ENCODE measurements at regions not wholly inside any gene's neighbourhood (a gene's known extent, or its start where the extent isn't known, plus 50 kb on each side); places are given as distances from the start of the nearest gene placed in this dataset.

DNA sequence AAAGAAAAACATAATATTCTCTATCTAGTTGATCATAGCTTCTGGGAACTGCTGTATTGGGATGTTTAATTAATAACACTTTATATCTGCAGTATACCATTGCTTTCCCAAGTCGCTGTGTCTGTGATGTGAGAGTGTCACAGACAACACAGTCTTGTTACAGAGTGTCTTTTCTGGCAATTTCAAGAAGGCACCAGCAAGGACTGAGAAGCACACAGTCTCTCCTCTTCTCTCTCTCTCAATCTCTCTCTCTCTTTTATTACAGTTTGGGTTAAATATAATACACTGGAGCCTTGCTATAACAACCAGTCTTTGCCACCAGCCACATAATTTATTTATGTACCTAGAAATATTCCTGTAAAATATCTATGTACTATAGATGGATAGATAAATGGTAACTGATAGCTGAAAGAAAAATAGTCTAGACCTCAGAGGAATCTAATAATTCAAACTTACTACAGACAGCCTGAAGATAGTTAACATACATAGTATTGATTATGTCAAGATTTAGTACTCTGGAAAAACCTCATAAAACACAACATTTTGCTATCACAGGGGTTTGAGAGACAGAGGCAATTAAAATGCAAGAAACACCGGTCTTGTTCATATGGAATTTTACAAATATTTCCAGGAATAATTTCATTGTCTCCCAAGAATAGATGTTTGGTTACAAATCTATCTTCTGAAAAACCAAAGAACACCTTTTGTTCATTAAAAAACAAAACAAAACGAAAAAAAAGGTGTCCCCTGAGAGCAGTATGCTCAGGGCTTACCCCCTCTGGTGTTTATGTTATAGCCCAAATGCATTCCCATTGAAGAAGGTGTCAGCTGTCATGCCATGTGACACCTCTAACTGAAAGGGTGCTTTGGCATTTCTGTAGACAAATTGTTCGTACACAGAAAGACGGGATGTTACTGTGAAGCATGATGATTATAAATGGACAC lies 507.8 kb downstream of the TBC1D4 start:
- DNase-seq (ENCODE audit: low read depth in 1 of 2, low spot score in 1 of 2) = no peak

DNA sequence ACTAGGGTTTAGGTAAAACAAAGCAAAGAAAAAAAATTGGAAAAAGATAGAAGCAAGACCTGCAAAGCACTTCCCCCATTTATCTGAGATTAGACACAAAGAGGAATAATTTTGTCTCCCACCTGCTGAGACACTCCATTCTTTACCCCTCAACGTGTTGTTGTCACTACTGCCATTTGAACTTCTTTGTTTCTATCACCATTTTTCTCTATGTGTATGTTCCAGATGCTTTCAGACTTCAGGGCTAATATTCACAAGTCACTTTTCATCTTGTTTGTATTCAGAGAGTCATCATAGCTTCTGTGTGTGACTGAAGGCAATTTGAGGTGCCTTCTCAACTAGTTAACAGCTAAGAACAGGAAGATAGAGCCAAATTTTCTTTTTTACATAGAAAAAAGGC lies 512.5 kb downstream of the TBC1D4 start:
- no peak for DNase-seq (ENCODE audit: low read depth in 1 of 2, low spot score in 1 of 2)

DNA sequence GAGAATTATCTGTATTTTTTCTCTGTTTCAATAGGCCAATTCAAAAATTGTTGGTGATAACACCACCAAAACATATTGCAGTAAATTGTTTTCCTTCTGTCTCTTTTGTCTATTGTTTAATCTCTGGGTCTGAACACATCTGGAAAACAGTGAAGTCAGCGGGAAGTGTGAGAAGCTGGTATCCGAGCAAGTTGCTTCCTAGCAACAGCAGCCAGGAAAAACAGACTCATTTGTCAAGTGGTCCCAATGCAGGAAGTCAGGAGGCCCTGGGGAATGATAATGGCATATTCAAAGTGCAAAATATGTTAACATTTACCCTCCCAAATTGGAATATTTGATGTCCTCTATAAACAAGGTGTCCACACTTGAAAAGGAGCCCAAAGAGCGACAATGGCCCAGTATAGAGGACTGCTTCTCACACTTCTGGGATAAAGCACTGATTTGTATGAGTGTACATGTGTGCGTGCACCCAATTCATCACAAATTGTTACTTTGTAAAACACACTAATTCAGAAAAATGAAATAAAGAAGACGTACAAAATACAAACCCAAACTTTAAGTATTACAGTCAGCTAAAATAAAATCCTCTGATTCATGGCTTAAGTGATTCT lies 515.0 kb downstream of the TBC1D4 start:
- DNase-seq (ENCODE audit: low read depth in 1 of 2, low spot score in 1 of 2) = no peak

DNA sequence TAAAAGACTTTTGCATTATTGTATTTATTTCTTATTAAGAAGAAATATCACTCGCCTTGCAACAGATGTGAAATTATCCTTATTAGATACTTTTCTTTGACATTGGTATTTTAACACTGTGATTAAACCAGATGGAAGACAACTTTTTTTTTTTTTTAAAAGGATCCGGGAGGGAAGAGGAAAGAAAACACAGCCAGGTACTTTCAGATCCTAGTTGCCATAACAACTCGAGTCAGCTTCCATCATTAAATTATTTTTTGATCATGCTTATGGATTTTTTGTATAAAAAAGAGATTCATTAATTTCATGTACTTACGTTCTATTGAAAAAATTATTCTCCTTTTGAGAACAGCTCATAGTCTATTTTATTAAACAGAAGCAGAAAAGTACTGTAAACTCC lies 515.7 kb downstream of the TBC1D4 start:
- DNase-seq (ENCODE audit: low read depth in 1 of 2, low spot score in 1 of 2) = no peak

DNA sequence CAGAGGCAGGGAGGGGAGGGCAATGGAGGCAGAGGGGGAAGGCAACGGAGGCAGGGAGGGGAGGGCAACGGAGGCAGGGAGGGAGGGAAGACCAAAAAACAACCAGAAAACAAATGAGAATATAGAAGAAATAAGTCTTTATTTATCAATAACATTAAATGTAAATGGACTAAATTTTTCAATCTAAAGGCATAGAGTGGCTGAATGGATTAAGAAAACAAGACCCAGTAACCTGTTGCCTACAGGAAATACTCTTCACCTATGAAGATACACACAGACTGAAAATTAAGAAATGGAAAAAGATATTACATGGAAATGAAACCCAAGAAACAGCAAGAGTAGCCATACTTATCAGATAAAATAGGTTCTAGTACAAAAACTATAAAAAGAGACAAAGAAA lies 536.3 kb downstream of the TBC1D4 start:
- no peak for DNase-seq (ENCODE audit: low read depth in 1 of 2, low spot score in 1 of 2)

DNA sequence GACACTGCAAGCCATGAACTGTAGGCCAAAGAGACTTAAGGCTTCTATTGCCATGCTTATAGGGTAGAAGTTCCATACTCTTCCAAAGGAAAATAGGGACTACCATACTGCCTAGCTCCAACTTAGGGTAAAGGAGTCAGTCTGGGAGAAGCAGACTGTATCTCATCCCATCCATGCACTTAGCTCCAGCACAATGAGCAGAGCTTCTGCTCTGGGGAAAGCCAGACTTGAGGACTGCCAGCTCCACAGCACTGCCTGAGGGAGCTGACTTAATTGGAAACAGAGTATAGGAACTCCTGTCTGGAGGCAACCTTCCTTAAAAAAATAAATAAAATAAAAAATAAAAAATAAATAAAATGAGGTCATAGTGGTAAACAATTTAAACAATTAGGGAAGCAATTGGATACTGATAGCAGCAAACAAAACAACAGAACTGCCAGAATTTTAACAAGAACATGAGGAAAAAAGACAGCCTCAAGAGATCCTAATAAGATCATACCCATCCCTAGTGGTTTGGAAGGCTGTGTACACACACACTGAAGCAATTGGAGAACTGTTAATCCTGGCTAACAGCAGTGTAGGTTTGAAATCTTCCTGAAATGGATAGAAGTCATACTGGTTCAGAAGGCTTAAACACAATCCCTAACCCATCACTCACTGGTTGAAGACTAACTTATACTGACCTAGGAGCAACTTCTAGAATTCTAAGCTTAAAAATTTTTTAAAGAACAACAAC lies 550.1 kb downstream of the TBC1D4 start:
- no peak for DNase-seq (ENCODE audit: low read depth in 1 of 2, low spot score in 1 of 2)

DNA sequence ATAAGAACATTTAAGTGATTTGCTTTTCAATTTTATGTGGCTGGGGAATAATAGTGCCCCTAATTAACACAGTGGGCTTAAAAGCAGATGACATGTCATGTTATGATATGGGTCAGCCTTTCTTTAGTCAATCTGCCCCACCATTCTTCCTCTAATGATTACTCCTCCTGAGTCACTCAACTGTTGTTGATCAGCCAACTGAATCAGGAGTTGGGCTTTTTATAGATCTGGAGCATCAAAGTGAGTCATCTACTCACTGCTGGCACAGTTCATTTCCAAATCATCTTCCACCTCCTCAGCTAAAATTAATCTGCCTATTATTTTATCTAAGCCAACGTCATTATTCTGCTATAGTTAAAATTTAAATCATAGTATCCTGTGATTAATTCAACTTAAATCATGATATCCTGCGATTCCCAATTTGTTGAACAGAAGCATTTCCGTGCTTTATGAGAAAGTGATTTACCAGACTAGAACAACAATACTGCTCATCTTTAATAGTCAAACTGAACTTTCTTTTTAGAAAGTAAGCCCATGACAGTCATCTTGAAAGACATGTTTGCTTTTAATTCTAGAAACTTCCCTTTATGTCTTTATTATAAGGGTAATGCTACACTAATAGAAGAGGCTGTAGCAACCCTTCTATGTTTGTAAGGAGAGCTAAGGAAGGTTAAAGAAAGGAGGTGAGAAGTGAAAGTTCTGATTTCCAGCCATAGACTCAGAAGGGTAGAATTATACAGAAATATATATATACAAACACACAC lies 551.4 kb downstream of the TBC1D4 start:
- DNase-seq (ENCODE audit: low read depth in 1 of 2, low spot score in 1 of 2) = no peak

DNA sequence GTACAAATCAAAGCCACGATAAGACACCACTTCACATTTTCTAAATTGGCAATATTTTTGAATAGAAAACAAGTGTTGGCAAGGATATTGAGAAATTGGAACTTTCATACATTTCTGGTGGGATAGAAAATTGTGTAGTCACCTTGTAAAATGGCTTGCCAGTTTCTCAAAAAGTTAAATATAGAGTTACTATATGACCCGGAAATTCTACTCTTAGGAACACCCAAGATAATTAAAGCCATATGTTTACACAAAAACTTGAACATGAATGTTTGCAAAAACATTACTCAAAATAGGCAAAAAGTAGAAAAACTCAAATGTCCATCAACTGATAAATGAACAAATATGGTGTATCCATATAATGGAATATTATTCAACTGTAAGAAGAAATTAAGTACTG lies 552.5 kb downstream of the TBC1D4 start:
- no peak for DNase-seq (ENCODE audit: low read depth in 1 of 2, low spot score in 1 of 2)

DNA sequence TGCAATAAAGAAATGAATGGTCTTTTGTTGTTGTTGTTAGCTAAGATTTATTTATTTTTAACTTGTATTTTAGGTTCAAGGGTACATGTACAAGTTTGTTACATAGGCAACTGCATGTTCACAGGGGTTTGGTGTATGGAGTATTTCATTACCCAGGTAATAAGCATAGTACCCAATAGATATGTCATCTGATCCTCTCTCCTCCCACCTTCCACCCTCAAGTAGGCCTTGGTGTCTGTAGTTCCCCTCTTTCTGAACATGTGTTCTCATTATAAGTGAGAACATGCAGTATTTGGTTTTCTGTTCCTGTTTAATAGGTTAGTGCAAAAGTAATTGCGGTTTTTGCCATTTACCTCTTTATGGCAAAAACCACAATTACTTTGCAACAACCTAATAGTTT lies 554.1 kb downstream of the TBC1D4 start:
- DNase-seq (ENCODE audit: low read depth in 1 of 2, low spot score in 1 of 2) = no peak

DNA sequence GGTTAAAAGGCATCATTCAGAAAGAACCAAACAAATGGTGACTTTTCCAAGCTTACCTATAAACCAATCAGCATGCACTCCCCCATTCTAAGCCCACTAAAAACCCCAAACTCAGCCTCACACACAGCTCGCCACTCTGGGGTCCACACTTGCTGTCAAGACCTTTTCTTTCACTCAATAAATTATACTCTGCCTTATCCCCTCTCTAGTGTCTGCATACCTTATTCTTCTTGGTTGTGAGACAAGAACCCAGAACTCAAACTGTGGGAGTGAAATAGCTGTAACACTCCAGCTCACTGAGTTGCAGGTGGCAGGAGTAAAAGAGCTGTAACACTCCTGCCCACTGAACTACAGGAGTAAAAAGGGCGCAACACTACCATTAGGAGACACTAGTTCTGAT lies 559.0 kb downstream of the TBC1D4 start:
- DNase-seq (ENCODE audit: low read depth in 1 of 2, low spot score in 1 of 2) = no peak

DNA sequence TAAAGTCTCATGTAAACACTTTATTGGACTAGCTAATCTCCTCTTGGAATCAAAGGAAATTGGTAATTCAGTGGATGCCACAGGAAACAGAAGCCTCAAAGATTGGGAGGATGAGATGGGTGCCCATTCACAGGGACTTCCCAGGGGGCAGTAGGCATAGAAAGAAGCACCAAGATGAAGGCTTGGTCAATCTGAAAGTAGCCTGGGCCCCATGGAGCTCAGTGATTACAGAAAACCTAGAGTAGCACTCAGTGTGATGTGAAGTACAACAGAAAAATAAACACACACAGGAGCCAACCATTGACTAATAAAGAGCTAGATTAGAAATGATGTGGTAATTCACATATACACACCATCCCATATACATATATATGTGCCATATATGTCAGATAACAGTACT lies 560.6 kb downstream of the TBC1D4 start:
- DNase-seq (ENCODE audit: low read depth in 1 of 2, low spot score in 1 of 2) = no peak

DNA sequence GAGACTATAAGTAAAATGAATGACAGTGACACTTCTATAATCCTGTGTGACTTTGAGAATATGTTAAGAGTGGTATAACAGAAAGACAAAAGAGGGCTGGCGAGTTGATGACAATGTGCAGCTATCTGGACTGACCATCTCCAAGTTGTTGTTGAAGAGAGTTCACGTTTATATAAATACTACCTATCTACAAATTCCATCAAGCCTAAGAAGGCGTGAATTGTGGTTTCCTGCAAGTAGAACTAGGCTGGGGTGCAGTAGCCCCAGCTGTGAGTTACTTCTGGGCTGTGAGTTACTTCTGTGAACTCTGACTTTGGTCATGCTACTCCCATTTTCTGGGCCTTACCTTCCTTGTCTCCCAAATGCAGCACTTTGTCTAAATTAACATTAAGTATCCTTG lies 561.0 kb downstream of the TBC1D4 start:
- no peak for DNase-seq (ENCODE audit: low read depth in 1 of 2, low spot score in 1 of 2)

DNA sequence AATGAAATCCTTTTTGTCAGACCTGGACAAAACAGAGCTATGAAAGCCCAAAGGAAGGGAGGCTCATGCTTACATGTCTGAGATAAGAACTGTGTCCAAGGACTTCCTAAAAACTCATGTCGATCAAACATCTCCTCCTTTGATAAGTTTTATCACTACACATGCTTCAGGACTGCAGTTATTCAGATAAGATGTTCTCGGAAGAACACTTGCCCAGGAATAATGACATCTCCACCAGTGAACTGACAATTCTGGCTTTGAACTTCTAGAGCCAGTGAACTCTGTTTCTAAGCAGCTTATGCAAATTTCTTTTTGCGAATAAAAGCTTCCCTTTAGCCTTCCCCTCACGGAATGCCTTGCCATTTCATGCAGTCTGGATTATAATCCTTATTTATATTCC lies 561.6 kb downstream of the TBC1D4 start:
- no peak for DNase-seq (ENCODE audit: low read depth in 1 of 2, low spot score in 1 of 2)

DNA sequence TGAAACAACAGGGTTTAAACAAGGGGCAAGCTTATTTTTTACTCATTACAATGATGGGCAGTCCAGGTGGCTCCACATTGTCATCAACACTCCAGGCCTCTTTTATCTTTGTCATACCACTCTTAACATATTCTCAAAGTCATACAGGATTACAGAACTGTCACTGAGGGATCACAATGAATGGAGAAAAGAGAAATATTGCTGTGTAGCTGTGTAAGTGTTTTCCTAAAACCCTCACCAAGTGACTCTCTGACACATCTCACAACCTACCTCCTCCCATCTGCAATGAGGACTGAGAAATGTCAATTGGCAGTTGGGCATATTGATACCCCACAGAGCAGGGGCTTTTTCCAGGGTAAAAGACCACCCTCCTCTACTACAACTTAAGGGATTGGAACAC lies 562.1 kb downstream of the TBC1D4 start:
- DNase-seq (ENCODE audit: low read depth in 1 of 2, low spot score in 1 of 2) = no peak

DNA sequence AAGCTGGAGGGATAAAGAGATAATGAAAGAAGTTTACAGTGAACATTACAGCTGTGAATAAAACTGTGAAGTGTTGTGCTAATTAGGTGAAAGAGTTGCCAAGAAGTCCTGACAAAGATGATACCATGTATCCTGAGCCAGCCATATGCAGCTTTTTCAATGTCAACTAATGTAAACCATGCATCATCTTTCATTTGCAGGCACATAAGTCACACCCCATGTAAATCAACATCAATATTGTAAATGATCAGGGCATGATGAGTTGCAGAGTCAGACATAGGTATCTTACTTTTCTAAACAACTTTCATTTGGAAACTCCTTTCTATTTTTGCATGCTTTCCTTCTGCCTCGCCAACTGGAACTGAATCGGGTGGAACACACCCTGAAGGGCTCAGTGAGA lies 569.1 kb downstream of the TBC1D4 start:
- no peak for DNase-seq (ENCODE audit: low read depth in 1 of 2, low spot score in 1 of 2)

DNA sequence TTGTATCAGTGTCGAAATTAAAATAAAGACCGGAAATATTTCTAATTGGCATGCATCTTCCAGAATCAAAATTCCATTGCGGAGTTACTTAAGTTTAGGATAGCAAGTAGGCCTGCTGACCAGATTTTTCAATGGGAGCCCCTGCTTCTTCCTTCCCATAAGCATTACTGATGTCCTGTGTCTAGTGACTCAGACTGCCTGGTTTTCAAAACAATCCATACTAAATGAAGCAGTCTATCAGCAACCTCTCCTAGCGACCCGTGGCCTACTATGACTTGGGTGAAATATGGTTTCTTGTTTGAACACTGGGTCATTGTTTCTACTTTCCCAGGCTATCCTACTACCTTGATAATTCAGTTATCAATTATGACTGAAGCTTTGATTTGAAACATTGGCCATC lies 571.6 kb downstream of the TBC1D4 start:
- DNase-seq (ENCODE audit: low read depth in 1 of 2, low spot score in 1 of 2) = no peak

DNA sequence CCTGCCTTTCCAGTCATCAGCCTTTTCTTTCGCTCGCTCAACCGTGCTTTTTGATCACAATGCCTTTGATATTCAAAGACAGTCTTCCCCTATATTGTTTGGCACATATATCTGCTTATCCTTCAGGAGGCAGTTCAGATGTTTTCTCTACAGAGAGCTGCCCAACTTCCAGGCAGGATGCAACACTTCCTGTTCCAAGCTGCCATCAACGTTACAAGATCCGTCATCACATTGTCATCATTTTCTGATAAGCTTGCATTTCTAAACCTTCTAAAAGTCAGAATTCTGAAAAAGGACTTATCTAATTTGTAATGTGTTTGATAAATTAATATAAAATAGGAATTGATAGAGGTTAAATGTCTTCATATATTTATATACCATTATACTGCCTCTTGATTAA lies 574.2 kb downstream of the TBC1D4 start:
- DNase-seq (ENCODE audit: low read depth in 1 of 2, low spot score in 1 of 2) = no peak

DNA sequence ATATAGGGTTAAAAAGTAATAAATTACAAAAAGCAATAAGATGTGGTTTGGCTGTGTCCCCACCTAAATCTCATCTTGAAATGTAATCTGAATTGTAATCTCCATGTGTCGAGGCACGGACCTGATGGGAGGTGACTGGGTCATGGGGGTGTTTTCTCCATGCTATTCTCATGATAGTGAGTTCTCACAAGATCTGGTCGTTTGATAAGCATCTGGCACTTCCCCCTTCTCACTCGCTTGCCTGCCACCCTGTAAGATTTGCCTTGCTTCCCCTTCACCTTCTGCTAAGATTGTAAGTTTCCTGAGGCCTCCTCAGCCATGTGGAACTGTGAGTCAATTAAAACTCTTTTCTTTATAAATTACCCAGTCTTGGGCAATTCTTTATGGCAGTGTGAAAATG lies 577.4 kb downstream of the TBC1D4 start:
- no peak for DNase-seq (ENCODE audit: low read depth in 1 of 2, low spot score in 1 of 2)

DNA sequence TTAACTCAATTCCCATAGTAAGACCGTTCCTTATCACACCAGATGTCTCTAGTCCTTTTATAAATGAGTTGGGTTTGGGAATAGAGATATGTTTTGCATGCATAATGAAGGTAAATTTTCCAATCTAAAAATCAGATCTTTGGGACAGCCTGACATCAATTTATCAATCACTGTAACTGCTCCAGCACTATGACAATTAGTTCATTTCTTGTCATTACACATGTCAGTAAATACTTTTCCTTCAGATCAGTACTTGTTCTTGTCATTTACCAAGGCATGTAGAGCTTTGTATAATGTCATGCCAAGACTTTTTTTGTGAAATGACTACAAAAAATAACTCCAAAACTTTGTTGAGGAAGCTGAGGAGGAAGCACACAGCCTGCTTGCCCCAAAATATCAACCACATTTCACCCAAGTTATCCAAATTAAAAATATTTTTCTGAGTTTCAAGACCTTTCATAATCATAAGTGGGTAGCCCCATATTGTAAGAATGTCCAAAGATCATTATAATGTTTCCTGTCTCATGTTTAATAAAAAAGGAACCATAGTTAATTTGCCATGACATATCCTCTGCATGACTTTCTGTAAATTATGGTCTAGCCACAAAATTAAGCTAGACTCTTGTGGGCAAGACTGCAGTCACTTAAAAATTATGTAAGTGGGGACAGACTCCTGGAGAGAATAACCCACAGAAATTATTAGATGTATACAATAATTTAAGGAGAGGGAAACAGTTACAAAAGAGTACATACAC lies 586.8 kb downstream of the TBC1D4 start:
- no peak for DNase-seq (ENCODE audit: low read depth in 1 of 2, low spot score in 1 of 2)

DNA sequence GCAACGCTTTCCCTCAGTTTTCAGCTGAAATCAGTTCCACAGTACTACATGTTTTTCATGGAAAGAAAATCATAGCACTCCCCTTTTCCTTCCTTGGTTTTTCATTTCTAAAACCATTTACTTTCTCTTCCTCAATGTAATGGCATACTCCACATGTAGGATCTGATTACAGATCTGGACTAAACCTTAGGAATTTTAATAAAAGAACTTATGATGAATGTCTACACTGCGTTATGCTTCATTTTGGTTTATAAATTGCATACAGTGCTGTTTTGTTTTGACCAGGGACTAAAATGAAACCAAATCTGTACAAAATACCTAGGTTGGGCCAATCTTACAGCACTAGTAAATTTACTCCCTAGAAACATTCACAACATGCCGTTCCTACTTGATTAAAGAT lies 589.9 kb downstream of the TBC1D4 start:
- no peak for DNase-seq (ENCODE audit: low read depth in 1 of 2, low spot score in 1 of 2)

DNA sequence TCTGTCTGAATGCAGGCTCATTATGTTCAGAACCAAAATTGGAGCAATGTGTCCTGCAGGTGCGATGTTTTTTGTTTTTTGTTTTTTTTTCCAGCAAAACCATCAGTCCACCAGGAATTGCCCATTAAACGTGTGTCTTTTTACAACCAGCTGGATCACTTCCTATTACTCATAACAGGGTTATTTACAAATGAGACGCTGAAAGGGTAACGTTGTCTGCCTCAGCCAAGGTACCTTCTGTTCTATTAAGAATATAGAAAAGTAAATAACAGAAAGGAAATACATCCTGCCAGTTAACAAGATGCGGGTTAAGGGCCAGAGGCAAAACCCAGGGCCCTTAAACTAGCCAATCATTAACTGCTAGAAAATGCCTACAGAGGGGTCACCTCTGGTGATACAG lies 590.4 kb downstream of the TBC1D4 start:
- DNase-seq (ENCODE audit: low read depth in 1 of 2, low spot score in 1 of 2) = no peak

All from activated CD4-positive, alpha-beta T cell treated with anti-CD3 and anti-CD28 coated beads, Interleukin-2, amount 50 U/mL, for 24 hours (primary cell).